ENCODE measurements at regions not wholly inside any gene's neighbourhood (a gene's known extent, or its start where the extent isn't known, plus 50 kb on each side); places are given as distances from the start of the nearest gene placed in this dataset.

- no peaks in the 10 kb centered on the region for H3K4me1 ChIP-seq
- no peak overlapping the region for H3K4me3 ChIP-seq
- no peak overlapping the region for H3K27ac ChIP-seq
- H3K27me3 ChIP-seq: no peaks in the 10 kb centered on the region
- DNase-seq: no peak
- H3K36me3 ChIP-seq: no peaks in the 10 kb centered on the region
- H3K9me3 ChIP-seq (replicated peaks): no peaks in the 10 kb centered on the region; the same call in 1 of the 2 replicates
These were observed 344.9 kb downstream of the ENC1 start for GRCh38 chr5:74295676-74296075.

- Histone ChIP-seq H3K4me1 (no peaks in the 10 kb centered on the region), H3K27ac (no peak overlapping the region), H3K36me3 (no peaks in the 10 kb centered on the region), H3K27me3 (no peaks in the 10 kb centered on the region), H3K9me3 (replicated peaks) (no peaks in the 10 kb centered on the region; the same call in 1 of the 2 replicates), H3K4me3 (no peak overlapping the region)
- DNase-seq: no peak
These were observed 345.4 kb downstream of the ENC1 start for GRCh38 chr5:74295141-74295540.

DNA sequence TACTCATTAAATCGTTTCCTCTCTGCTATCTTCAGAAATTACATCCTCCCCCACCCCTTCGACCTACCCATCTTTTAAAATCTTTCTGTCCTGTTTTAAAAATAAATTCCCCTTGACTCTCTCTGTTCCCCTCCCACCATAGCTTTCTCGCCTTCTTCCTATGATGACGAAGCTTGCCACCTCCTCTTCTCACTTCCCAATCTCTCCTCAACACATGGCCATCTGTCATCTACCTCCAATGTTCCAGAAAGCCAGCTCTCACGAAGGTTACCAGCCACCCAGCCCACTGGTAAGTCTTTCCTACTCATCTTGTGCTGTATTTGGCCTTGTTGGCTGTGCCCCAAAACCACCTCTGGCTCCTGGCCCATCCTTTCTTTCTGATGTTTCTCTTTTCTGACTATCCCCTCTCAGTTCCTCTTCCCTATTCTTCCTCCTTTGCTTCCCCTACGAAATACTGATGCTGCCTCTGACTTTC, 346.3 kb downstream of the ENC1 start:
- peak in 1 of 2 experiments; percentile 15 for DNase-seq
- Histone ChIP-seq H3K27me3 (no peaks in the 10 kb centered on the region), H3K4me3 (no peak overlapping the region), H3K4me1 (no peaks in the 10 kb centered on the region), H3K36me3 (no peaks in the 10 kb centered on the region), H3K27ac (no peak overlapping the region), H3K9me3 (replicated peaks) (no peaks in the 10 kb centered on the region; the same call in 1 of the 2 replicates)

GRCh38 chr5:74293182-74293581, 347.3 kb downstream of the ENC1 start:
- Histone ChIP-seq H3K4me1 (no peaks in the 10 kb centered on the region), H3K36me3 (no peaks in the 10 kb centered on the region)

DNA sequence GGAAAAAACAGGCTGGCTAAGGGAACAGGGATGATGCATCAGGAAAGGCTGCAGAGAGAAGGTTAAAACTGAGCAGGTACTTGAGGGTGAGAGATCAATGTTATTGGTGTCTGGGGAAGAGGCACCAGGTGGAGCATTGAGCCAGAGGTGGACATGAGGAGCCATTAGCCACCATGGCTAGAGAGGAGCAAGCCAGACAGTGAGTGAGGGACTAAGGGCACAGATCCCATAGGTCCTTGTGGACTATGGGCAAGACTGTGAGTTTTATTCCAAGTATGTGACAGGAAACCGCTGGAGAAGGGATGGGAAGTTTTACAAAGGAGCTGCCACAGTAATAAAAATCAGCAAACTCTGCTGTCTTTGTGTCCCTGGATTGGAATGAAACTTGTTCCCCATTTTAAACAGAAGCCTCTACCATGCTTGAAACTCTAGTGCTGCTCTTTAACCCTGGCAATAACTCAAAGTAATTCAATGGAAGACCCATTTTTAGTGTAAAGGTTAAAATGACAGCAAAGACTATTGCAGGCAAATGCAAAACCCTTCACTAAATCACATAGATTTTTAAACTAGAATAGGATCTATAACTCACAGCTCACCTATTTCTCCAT, 349.8 kb downstream of the ENC1 start:
- Histone ChIP-seq H3K27ac (no peak overlapping the region), H3K4me1 (peaks cover 5% of the 10 kb centered on the region), H3K27me3 (no peaks in the 10 kb centered on the region), H3K4me3 (no peak overlapping the region), H3K9me3 (replicated peaks) (no peaks in the 10 kb centered on the region; the same call in 1 of the 2 replicates), H3K36me3 (no peaks in the 10 kb centered on the region)
- no peak for DNase-seq

More at GRCh38 chr5:74293182-74293581, 347.3 kb downstream of the ENC1 start:
- no peaks in the 10 kb centered on the region; the same call in 1 of the 2 replicates for H3K9me3 ChIP-seq (replicated peaks)
- H3K4me3 ChIP-seq: no peak overlapping the region
- no peaks in the 10 kb centered on the region for H3K27me3 ChIP-seq
- DNase-seq: no peak
- H3K27ac ChIP-seq: no peak overlapping the region

GRCh38 chr5:74289691-74290090, 350.8 kb downstream of the ENC1 start:
- H3K4me1 ChIP-seq: peaks cover 6% of the 10 kb centered on the region
- no peak for DNase-seq
- H3K27me3 ChIP-seq: no peaks in the 10 kb centered on the region
- H3K36me3 ChIP-seq: no peaks in the 10 kb centered on the region
- no peaks in the 10 kb centered on the region; the same call in 1 of the 2 replicates for H3K9me3 ChIP-seq (replicated peaks)
- no peak overlapping the region for H3K4me3 ChIP-seq
- no peak overlapping the region for H3K27ac ChIP-seq

- Histone ChIP-seq H3K27ac (no peak overlapping the region), H3K27me3 (no peaks in the 10 kb centered on the region), H3K4me3 (no peak overlapping the region), H3K9me3 (replicated peaks) (no peaks in the 10 kb centered on the region), H3K36me3 (no peaks in the 10 kb centered on the region), H3K4me1 (peaks cover 6% of the 10 kb centered on the region)
- DNase-seq: no peak
These were observed 351.3 kb downstream of the ENC1 start for GRCh38 chr5:74289238-74289637.

DNA sequence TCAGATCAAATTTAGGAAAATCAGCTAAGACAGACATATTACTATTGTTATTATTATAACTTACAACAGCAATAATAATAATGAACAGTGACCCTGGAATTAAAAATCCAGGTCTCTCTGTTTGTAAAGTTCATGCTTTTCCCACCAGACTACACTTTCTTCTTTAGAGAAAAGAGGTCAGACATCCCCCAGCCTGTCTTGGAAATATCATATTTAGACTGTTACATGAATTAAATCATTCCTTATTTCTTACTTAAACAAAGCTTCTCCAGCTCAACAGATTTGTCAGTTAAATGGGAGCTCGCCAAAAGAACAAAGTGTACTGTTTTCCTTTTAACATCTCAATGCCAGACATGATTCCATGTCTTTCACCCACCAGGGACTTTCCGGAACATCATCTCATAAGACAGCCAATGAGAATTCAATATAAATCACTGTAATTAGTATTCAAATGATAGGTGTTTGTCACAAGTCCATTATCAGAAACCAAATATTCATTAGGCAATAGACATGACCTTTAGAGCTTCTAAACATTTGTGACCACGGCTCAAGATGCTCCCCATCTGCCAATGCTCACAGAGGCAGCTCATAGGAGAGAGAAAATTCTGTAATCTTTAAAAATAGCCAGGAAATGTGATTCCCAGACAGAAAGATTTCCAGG, 351.9 kb downstream of the ENC1 start:
- no peak for DNase-seq
- H3K27ac ChIP-seq: no peak overlapping the region
- no peaks in the 10 kb centered on the region for H3K9me3 ChIP-seq (replicated peaks)
- H3K4me3 ChIP-seq: no peak overlapping the region
- no peaks in the 10 kb centered on the region for H3K36me3 ChIP-seq
- H3K27me3 ChIP-seq: no peaks in the 10 kb centered on the region
- H3K4me1 ChIP-seq: peaks cover 6% of the 10 kb centered on the region

DNA sequence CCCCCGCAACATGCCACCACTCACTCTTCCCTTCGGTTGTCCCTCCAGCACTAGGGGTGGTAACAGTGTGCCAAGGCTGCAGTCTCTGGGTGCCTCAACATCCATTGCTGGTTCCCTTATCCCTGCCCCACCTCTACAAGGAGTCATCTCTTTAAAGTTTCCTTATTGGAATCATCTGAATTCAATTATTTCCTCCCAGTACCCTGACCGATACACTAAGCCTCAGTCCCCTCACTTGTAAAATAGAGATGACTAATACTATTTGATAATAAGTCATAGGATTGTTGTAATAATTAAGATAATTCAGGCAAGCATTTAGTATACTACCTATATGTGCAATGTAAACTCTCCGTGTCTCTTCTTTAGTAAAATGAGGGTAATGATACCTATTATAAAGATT, 352.5 kb downstream of the ENC1 start:
- H3K4me3 ChIP-seq: no peak overlapping the region
- no peak for DNase-seq
- H3K27ac ChIP-seq: no peak overlapping the region
- no peaks in the 10 kb centered on the region for H3K9me3 ChIP-seq (replicated peaks)
- no peaks in the 10 kb centered on the region for H3K27me3 ChIP-seq
- peaks cover 12% of the 10 kb centered on the region for H3K4me1 ChIP-seq
- H3K36me3 ChIP-seq: no peaks in the 10 kb centered on the region

- Histone ChIP-seq H3K36me3 (no peaks in the 10 kb centered on the region), H3K27me3 (no peaks in the 10 kb centered on the region), H3K27ac (no peak overlapping the region), H3K4me3 (no peak overlapping the region), H3K4me1 (peaks cover 22% of the 10 kb centered on the region), H3K9me3 (replicated peaks) (no peaks in the 10 kb centered on the region)
- no peak for DNase-seq
These were observed 353.5 kb downstream of the ENC1 start for GRCh38 chr5:74286734-74287695.

- H3K27me3 ChIP-seq: no peaks in the 10 kb centered on the region
- DNase-seq: peak in 1 of 2 experiments; percentile 36
- H3K4me1 ChIP-seq: peaks cover 34% of the 10 kb centered on the region
- no peak overlapping the region for H3K4me3 ChIP-seq
- no peaks in the 10 kb centered on the region for H3K36me3 ChIP-seq
- no peak overlapping the region for H3K27ac ChIP-seq
- H3K9me3 ChIP-seq (replicated peaks): no peaks in the 10 kb centered on the region
These were observed 354.8 kb downstream of the ENC1 start for GRCh38 chr5:74285675-74286280.

- Histone ChIP-seq H3K4me1 (peaks cover 58% of the 10 kb centered on the region), H3K36me3 (no peaks in the 10 kb centered on the region), H3K9me3 (replicated peaks) (no peaks in the 10 kb centered on the region), H3K4me3 (no peak overlapping the region), H3K27ac (no peak overlapping the region; the same call in 1 of the 2 replicates), H3K27me3 (no peaks in the 10 kb centered on the region)
- DNase-seq: no peak
These were observed 358.0 kb downstream of the ENC1 start for GRCh38 chr5:74282490-74282889.

DNA sequence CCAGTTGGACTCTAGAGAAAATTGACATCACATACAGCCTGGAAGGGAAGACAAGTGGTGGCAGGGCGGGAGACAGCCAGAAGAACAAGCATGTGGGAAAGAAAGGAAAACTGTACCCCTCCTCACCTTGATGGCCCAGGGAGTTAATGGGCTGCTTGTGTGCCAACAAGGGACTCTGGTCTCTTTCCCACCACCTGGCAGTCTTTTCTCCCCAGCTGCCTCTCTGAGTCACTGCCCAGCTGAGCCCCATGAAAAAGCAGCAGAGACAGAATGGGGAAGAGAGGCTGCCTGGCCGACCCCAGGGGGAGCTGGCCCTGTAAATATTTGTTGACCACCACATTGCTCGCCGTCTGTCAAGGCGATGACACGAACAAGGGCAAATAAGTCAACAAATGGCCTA, 359.4 kb downstream of the ENC1 start:
- no peaks in the 10 kb centered on the region for H3K36me3 ChIP-seq
- H3K4me1 ChIP-seq: peaks cover 57% of the 10 kb centered on the region
- H3K27ac ChIP-seq: peak overlapping the region; percentile 63
- H3K9me3 ChIP-seq (replicated peaks): no peaks in the 10 kb centered on the region
- no peaks in the 10 kb centered on the region for H3K27me3 ChIP-seq
- H3K4me3 ChIP-seq: no peak overlapping the region
- DNase-seq: peak; percentile 87 to 90

GRCh38 chr5:74280306-74280705, 360.2 kb downstream of the ENC1 start:
- peak overlapping the region; percentile 63 for H3K27ac ChIP-seq
- H3K4me3 ChIP-seq: no peak overlapping the region
- H3K36me3 ChIP-seq: no peaks in the 10 kb centered on the region
- DNase-seq: peak in 1 of 2 experiments; percentile 37
- peaks cover 52% of the 10 kb centered on the region for H3K4me1 ChIP-seq
- H3K9me3 ChIP-seq (replicated peaks): no peaks in the 10 kb centered on the region
- H3K27me3 ChIP-seq: no peaks in the 10 kb centered on the region
